HepG2 (cell line): ENCODE measurements at regions not wholly inside any gene's neighbourhood (a gene's known extent, or its start where the extent isn't known, plus 50 kb on each side); places are given as distances from the start of the nearest gene placed in this dataset.

Source experiments
- ATAC-seq: fragments of 200-7000 bp; cut with Tn5 transposase; 3 replicates; pipeline ENCODE4 v1.9.1; 2020; ENCODE audit warnings: mild to moderate bottlenecking, moderate library complexity
- BruUV-seq: library from RNA; stranded (reverse); fragments of 400-500 nt; replicated peaks from 2 replicates; lab custom pipeline; 2021; lab: Mats Ljungman, UMichigan
- CTCF ChIA-PET: fragments of 300-600 bp; formaldehyde crosslinking; extraction: SDS; loops from one replicate; lab custom pipeline; 2021; ENCODE audit warnings: low total read pairs, inconsistent platforms, low intra/inter-chr PET ratio; lab: Yijun Ruan, JAX
- POLR2A ChIA-PET: fragments of 350-600 bp; sonication (Branson Sonifier 250); formaldehyde crosslinking; loops from one replicate; lab custom pipeline; 2020; ENCODE audit warnings: antibody characterized with exemption, inconsistent platforms; lab: Yijun Ruan, JAX
- DNase-seq: peaks from one replicate; pipeline ENCODE4 v3.0.0-alpha.2; 2015; ENCODE audit warnings: low spot score
- FAIRE-seq: peaks from 3 replicates; lab custom pipeline; 2011; peaks lifted over from hg19 to GRCh38; lab: Jason Lieb, UNC
- H2AFZ ChIP-seq: one replicate; pipeline ENCODE4 v1.6.1; 2011; ENCODE audit warnings: low read length, inconsistent platforms
- H3K27ac ChIP-seq: fragments of 300-600 bp; 3 replicates; pipeline ENCODE4 v1.8.0; 2011; ENCODE audit warnings: mixed run types, mild to moderate bottlenecking, mixed read lengths, low read length, inconsistent platforms; ENCODE audit not compliant: insufficient read depth; ENCODE audit errors: extremely low read length
- H3K27me3 ChIP-seq, 2 experiments: fragments of 200-600 bp in 1 of 2; 2 replicates in 1 of 2; 3 replicates in 1 of 2; pipeline versions ENCODE4 v1.6.0 to v1.8.0; 2011; ENCODE audit warnings: low read length in 2 of 2, mild to moderate bottlenecking in 2 of 2, moderate library complexity in 2 of 2, inconsistent platforms in 1 of 2; ENCODE audit not compliant: insufficient read depth in 2 of 2, control insufficient read depth in 1 of 2
- H3K36me3 ChIP-seq, 2 experiments: fragments of 200-600 bp in 1 of 2; replicated peaks in 1 of 2; 2 replicates in 1 of 2; 3 replicates in 1 of 2; pipeline versions ENCODE4 v1.5.1 to v1.8.0; 2011; ENCODE audit warnings: low read length in 2 of 2, inconsistent platforms in 1 of 2; ENCODE audit not compliant: insufficient read depth in 2 of 2, control insufficient read depth in 1 of 2
- H3K4me1 ChIP-seq: 2 replicates; pipeline ENCODE4 v1.5.1; 2012; ENCODE audit warnings: low read length, inconsistent platforms; ENCODE audit not compliant: insufficient read depth
- H3K4me2 ChIP-seq: 2 replicates; pipeline ENCODE4 v1.6.0; 2011; ENCODE audit warnings: low read depth, low read length, inconsistent platforms
- H3K4me3 ChIP-seq, 3 experiments: fragments of 200-600 bp in 1 of 3; sonication (generic), shearing (Covaris generic) in 1 of 3; replicated peaks in 1 of 3; 2 replicates each; pipeline ENCODE4 v1.5.1; 2011 to 2016; ENCODE audit warnings: low read length in 3 of 3, inconsistent platforms in 2 of 3, low read depth in 2 of 3, mild to moderate bottlenecking in 2 of 3, control low read depth in 1 of 3, mixed read lengths in 1 of 3; ENCODE audit not compliant: insufficient read depth in 1 of 3
- H3K79me2 ChIP-seq: one replicate; pipeline ENCODE4 v1.6.1; 2011; ENCODE audit warnings: low read length, inconsistent platforms; ENCODE audit not compliant: insufficient read depth
- H3K9ac ChIP-seq: 2 replicates; pipeline ENCODE4 v1.6.0; 2011; ENCODE audit warnings: mild to moderate bottlenecking, low read depth, low read length, inconsistent platforms; ENCODE audit not compliant: insufficient read depth
- H3K9me3 ChIP-seq: 2 replicates; pipeline ENCODE4 v1.5.1; 2012; ENCODE audit warnings: mild to moderate bottlenecking, low read length
- H4K20me1 ChIP-seq: 2 replicates; pipeline ENCODE4 v1.6.0; 2011; ENCODE audit warnings: inconsistent platforms, mild to moderate bottlenecking, low read length, moderate library complexity; ENCODE audit not compliant: insufficient read depth
- CBX5 ChIP-seq: sonication (generic); formaldehyde crosslinking; IDR thresholded peaks from 2 replicates; pipeline ENCODE4 v1.4.0; 2020; ENCODE audit warnings: missing genetic modification reagents, borderline replicate concordance
- STAT5B ChIP-seq: sonication (generic); formaldehyde crosslinking; IDR thresholded peaks from 2 replicates; pipeline ENCODE4 v1.4.0; 2020; ENCODE audit warnings: missing genetic modification reagents
- ZNF589 ChIP-seq: sonication (generic); formaldehyde crosslinking; conservative IDR thresholded peaks from 2 replicates; pipeline ENCODE4 v1.8.0; 2022; ENCODE audit warnings: mild to moderate bottlenecking, moderate library complexity, missing genetic modification reagents
- ZNF629 ChIP-seq: sonication (generic); formaldehyde crosslinking; conservative IDR thresholded peaks from 2 replicates; pipeline ENCODE4 v1.5.0; 2020; ENCODE audit warnings: missing genetic modification reagents
- ZNF792 ChIP-seq: IDR thresholded peaks from 2 replicates; pipeline ENCODE4 v1.6.1; 2016
- WGBS: methylation state at CpG from one replicate; pipeline ENCODE4 v1.1.6; 2017; ENCODE audit warnings: low lambda C conversion rate; 5-methylcytosine and 5-hydroxymethylcytosine counted together
- in situ Hi-C: cut with HindIII; loops from 2 replicates; pipeline ENCODE4 v1.10.0; 2017; ENCODE audit warnings: low pct_unique_long_range_greater_than_20kb; ENCODE audit not compliant: extremely low pct_ligation_motif_present
- intact Hi-C: fragments of 100-400 bp; cut with micrococcal nuclease; formaldehyde crosslinking; loops from one replicate; pipeline ENCODE4 v1.10.0; 2022; ENCODE audit not compliant: unreplicated experiment
- TF ChIP-seq, protein P1 (sequence below): sonication (generic); formaldehyde crosslinking; IDR thresholded peaks from 2 replicates; pipeline ENCODE4 v1.4.0; 2020; ENCODE audit warnings: missing genetic modification reagents

DNA sequence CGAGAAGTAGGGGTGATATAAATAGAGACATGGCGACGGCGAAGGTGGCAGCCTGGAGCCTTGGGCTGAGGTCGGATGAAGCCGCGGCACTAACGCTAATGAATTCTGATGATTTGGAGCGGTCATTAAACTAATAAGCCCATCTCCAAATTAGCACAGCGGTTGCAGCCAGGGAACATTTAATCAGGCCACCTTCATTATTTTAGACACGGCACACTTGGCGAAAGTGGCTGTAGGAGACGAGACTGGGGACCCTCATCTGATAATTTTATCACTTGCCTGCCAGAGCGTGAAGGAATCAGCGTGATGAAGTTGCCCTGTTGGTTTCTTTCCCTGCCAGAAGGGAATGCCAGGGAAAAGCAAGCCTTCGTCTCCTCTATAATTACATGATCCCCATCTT, 664.3 kb upstream of the TBX3 start:
- Histone ChIP-seq H2AFZ (no peak overlapping the region), H3K9me3 (no peaks in the 10 kb centered on the region), H3K4me1 (peaks cover 6% of the 10 kb centered on the region; the same call in 1 of the 2 replicates), H3K4me2 (no peak overlapping the region), H3K27ac (no peak overlapping the region)
- in situ Hi-C loops, result no loop called here
- BruUV-seq, result no TSS peak
- TF ChIP-seq CBX5 (CRISPR knock-in tag) (no peak), STAT5B (CRISPR knock-in tag) (no peak), ZNF589 (no peak), ZNF792 (CRISPR knock-in tag) (no peak), ZNF629 (CRISPR knock-in tag) (no peak)
- TF ChIP-seq, protein P1, sequence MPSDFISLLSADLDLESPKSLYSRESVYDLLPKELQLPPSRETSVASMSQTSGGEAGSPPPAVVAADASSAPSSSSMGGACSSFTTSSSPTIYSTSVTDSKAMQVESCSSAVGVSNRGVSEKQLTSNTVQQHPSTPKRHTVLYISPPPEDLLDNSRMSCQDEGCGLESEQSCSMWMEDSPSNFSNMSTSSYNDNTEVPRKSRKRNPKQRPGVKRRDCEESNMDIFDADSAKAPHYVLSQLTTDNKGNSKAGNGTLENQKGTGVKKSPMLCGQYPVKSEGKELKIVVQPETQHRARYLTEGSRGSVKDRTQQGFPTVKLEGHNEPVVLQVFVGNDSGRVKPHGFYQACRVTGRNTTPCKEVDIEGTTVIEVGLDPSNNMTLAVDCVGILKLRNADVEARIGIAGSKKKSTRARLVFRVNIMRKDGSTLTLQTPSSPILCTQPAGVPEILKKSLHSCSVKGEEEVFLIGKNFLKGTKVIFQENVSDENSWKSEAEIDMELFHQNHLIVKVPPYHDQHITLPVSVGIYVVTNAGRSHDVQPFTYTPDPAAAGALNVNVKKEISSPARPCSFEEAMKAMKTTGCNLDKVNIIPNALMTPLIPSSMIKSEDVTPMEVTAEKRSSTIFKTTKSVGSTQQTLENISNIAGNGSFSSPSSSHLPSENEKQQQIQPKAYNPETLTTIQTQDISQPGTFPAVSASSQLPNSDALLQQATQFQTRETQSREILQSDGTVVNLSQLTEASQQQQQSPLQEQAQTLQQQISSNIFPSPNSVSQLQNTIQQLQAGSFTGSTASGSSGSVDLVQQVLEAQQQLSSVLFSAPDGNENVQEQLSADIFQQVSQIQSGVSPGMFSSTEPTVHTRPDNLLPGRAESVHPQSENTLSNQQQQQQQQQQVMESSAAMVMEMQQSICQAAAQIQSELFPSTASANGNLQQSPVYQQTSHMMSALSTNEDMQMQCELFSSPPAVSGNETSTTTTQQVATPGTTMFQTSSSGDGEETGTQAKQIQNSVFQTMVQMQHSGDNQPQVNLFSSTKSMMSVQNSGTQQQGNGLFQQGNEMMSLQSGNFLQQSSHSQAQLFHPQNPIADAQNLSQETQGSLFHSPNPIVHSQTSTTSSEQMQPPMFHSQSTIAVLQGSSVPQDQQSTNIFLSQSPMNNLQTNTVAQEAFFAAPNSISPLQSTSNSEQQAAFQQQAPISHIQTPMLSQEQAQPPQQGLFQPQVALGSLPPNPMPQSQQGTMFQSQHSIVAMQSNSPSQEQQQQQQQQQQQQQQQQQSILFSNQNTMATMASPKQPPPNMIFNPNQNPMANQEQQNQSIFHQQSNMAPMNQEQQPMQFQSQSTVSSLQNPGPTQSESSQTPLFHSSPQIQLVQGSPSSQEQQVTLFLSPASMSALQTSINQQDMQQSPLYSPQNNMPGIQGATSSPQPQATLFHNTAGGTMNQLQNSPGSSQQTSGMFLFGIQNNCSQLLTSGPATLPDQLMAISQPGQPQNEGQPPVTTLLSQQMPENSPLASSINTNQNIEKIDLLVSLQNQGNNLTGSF (CRISPR knock-in tag), result no peak
- TF ChIP-seq, all 625 proteins: peak for 0
- Histone ChIP-seq H4K20me1 (no peaks in the 10 kb centered on the region), H3K79me2 (no peaks in the 10 kb centered on the region), H3K9ac (no peak overlapping the region), H3K4me3 (no peak overlapping the region), H3K36me3 (no peaks in the 10 kb centered on the region), H3K27me3 (no peaks in the 10 kb centered on the region)
- CTCF ChIA-PET, result no interaction called here
- ATAC-seq (no peak), FAIRE-seq (no peak), DNase-seq (no peak)
- intact Hi-C loops, result no loop called here
- POLR2A ChIA-PET, result no interaction called here
- 70% methylated on average over 16 of the region's 16 CpGs for whole genome bisulfite sequencing
